ENCODE measurements at regions not wholly inside any gene's neighbourhood (a gene's known extent, or its start where the extent isn't known, plus 50 kb on each side); places are given as distances from the start of the nearest gene placed in this dataset.

GRCh38 chr13:22589880-22590279 is 590.9 kb upstream of the SGCG start:
- Histone ChIP-seq H3K4me1 (no peaks in the 10 kb centered on the region), H3K27ac (no peak overlapping the region), H3K27me3 (no peaks in the 10 kb centered on the region), H3K9me3 (peaks cover 0 to 3% (median 0%) of the 10 kb centered on the region in 4 donors), H3K4me3 (no peak overlapping the region), H3K36me3 (no peaks in the 10 kb centered on the region)
- DNase-seq, result no peak
- 74 to 88% methylated on average over 4 of the region's 4 CpGs for WGBS, 2 donors
- intact Hi-C loops (cut with DNase I), result no loop called here
- TF ChIP-seq POLR2AphosphoS5 (IDR thresholded peaks at IDR 0.05) (no peak), EP300 (IDR thresholded peaks at IDR 0.05) (no peak), POLR2A (IDR thresholded peaks at IDR 0.05) (no peak), CTCF (IDR thresholded peaks at IDR 0.05) (no peak)

GRCh38 chr13:22592515-22592914 is 588.3 kb upstream of the SGCG start:
- H3K36me3 ChIP-seq, result no peaks in the 10 kb centered on the region
- TF ChIP-seq CTCF (IDR thresholded peaks at IDR 0.05), result no peak
- no peak for TF ChIP-seq POLR2AphosphoS5 (IDR thresholded peaks at IDR 0.05)
- no peak for TF ChIP-seq EP300 (IDR thresholded peaks at IDR 0.05)
- no peak for TF ChIP-seq POLR2A (IDR thresholded peaks at IDR 0.05)
- intact Hi-C loops (cut with DNase I), result no loop called here
- no peaks in the 10 kb centered on the region for H3K27me3 ChIP-seq
- no peak for DNase-seq
- H3K27ac ChIP-seq, result no peak overlapping the region
- H3K4me3 ChIP-seq, result no peak overlapping the region
- H3K9me3 ChIP-seq, result no peaks in the 10 kb centered on the region
- no peaks in the 10 kb centered on the region for H3K4me1 ChIP-seq

- TF ChIP-seq EP300 (IDR thresholded peaks at IDR 0.05) (no peak), POLR2AphosphoS5 (IDR thresholded peaks at IDR 0.05) (no peak), CTCF (IDR thresholded peaks at IDR 0.05) (no peak), POLR2A (IDR thresholded peaks at IDR 0.05) (no peak)
- 84 to 93% methylated on average over 10 of the region's 10 CpGs for WGBS, 2 donors
Observed at GRCh38 chr13:22594041-22594440, 586.7 kb upstream of the SGCG start.

GRCh38 chr13:22596171-22596863 is 584.5 kb upstream of the SGCG start:
- H3K4me3 ChIP-seq, result no peak overlapping the region
- H3K36me3 ChIP-seq, result no peaks in the 10 kb centered on the region
- H3K27me3 ChIP-seq, result peaks cover 0 to 3% (median 0%) of the 10 kb centered on the region in 3 donors
- no peaks in the 10 kb centered on the region for H3K4me1 ChIP-seq
- no peak overlapping the region for H3K27ac ChIP-seq
- no peaks in the 10 kb centered on the region for H3K9me3 ChIP-seq
- intact Hi-C loops (cut with DNase I), result no loop called here
- TF ChIP-seq EP300 (IDR thresholded peaks at IDR 0.05), result no peak
- TF ChIP-seq POLR2AphosphoS5 (IDR thresholded peaks at IDR 0.05), result no peak
- no peak for TF ChIP-seq POLR2A (IDR thresholded peaks at IDR 0.05)
- TF ChIP-seq CTCF (IDR thresholded peaks at IDR 0.05), result no peak
- DNase-seq, result no peak
- WGBS, 2 donors, result 53 to 58% methylated on average over 5 of the region's 5 CpGs

More at GRCh38 chr13:22594041-22594440, 586.7 kb upstream of the SGCG start:
- no peaks in the 10 kb centered on the region for H3K4me1 ChIP-seq
- H3K9me3 ChIP-seq, result no peaks in the 10 kb centered on the region
- intact Hi-C loops (cut with DNase I), result no loop called here
- DNase-seq, result no peak
- H3K36me3 ChIP-seq, result no peaks in the 10 kb centered on the region
- H3K27ac ChIP-seq, result no peak overlapping the region
- no peak overlapping the region for H3K4me3 ChIP-seq
- no peaks in the 10 kb centered on the region for H3K27me3 ChIP-seq

GRCh38 chr13:22599156-22599555 is 581.6 kb upstream of the SGCG start:
- no peak for DNase-seq
- H3K4me3 ChIP-seq, result no peak overlapping the region
- no peak overlapping the region for H3K27ac ChIP-seq
- H3K4me1 ChIP-seq, result no peaks in the 10 kb centered on the region
- H3K27me3 ChIP-seq, result peaks cover 0 to 3% (median 0%) of the 10 kb centered on the region in 3 donors
- H3K9me3 ChIP-seq, result peaks cover 0 to 2% (median 0%) of the 10 kb centered on the region in 4 donors
- TF ChIP-seq CTCF (IDR thresholded peaks at IDR 0.05), result no peak
- TF ChIP-seq POLR2AphosphoS5 (IDR thresholded peaks at IDR 0.05), result no peak
- no peak for TF ChIP-seq POLR2A (IDR thresholded peaks at IDR 0.05)
- no peak for TF ChIP-seq EP300 (IDR thresholded peaks at IDR 0.05)
- no peaks in the 10 kb centered on the region for H3K36me3 ChIP-seq
- intact Hi-C loops (cut with DNase I), result no loop called here
